ENCODE measurements at regions not wholly inside any gene's neighbourhood (a gene's known extent, or its start where the extent isn't known, plus 50 kb on each side); places are given as distances from the start of the nearest gene placed in this dataset.

DNA sequence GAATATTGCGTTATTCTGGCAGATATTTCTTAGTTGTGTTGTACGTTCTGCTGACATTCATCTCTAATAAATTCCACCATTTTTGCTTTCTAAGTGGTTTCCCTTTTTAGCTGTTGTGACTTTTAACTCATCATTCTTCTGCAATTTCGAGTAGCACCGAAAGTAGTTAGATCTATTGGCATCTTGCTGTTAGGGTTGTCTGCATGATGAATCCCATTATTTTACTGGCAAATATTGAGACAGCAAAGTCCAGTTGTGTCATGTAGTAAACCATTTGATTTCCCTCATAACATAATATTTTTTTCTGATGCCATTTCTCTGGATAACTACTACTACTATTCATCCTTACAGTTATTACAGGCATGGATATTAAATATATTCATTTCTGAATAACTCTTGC lies 143.9 kb downstream of the SLITRK1 start:
- Histone ChIP-seq H2AFZ (ENCODE audit: control insufficient read depth, low read depth, low read length) (no peak overlapping the region), H3K4me3 (no peak overlapping the region), H3K27ac (ENCODE audit: control insufficient read depth, insufficient read depth) (no peak overlapping the region), H4K20me1 (ENCODE audit: control insufficient read depth, insufficient read depth) (no peaks in the 10 kb centered on the region), H3K36me3 (ENCODE audit: control insufficient read depth in 2 of 2, insufficient read depth in 2 of 2, low read length in 1 of 2) (no peaks in the 10 kb centered on the region), H3K4me2 (ENCODE audit: control insufficient read depth, insufficient read depth) (no peak overlapping the region), H3K9me3 (replicated peaks; ENCODE audit: control insufficient read depth, insufficient read depth, low read length) (no peaks in the 10 kb centered on the region), H3K4me1 (ENCODE audit: control insufficient read depth, insufficient read depth, low read length) (no peaks in the 10 kb centered on the region), H3K9ac (ENCODE audit: control insufficient read depth, insufficient read depth, low read length) (no peak overlapping the region), H3K79me2 (ENCODE audit: control insufficient read depth, insufficient read depth, low read length) (no peaks in the 10 kb centered on the region), H3K27me3 (replicated peaks in 1 of 2; ENCODE audit: control insufficient read depth in 2 of 2, insufficient read depth in 2 of 2, low read length in 1 of 2) (no peaks in the 10 kb centered on the region)
- ChIA-PET CTCF (no interaction called here), SMC1A (ENCODE audit: uncharacterized antibody, unreplicated experiment) (no interaction called here), RAD21 (ENCODE audit: unreplicated experiment) (no interaction called here), POLR2A (no interaction called here)
- ATAC-seq (no peak), FAIRE-seq (no peak), DNase-seq (ENCODE audit: low read depth, low spot score) (no peak)
- in situ Hi-C loops (cut with MboI) (no loop called here), intact Hi-C loops (cut with micrococcal nuclease; ENCODE audit: unreplicated experiment) (no loop called here)
- BruUV-seq (replicated peaks): no TSS peak
- 36% methylated on average over 4 of the region's 4 CpGs for WGBS (ENCODE audit: insufficient coverage, insufficient replicate concordance, low lambda C conversion rate, missing lambda C conversion rate)
- TF ChIP-seq FOS (IDR thresholded peaks at IDR 0.05; ENCODE audit: borderline replicate concordance, extremely low read depth, insufficient read length) (no peak), SMAD1 (IDR thresholded peaks at IDR 0.05; ENCODE audit: low read depth, partially characterized antibody) (no peak), MTA3 (IDR thresholded peaks at IDR 0.05; ENCODE audit: borderline replicate concordance, low read length) (no peak), ATF7 (IDR thresholded peaks at IDR 0.05; ENCODE audit: low read depth) (no peak), MEF2A (IDR thresholded peaks at IDR 0.05; ENCODE audit: insufficient read depth, low read depth, low read length) (no peak), ZBED1 (IDR thresholded peaks at IDR 0.05; ENCODE audit: borderline replicate concordance) (no peak), HCFC1 (IDR thresholded peaks at IDR 0.05; ENCODE audit: low read length) (no peak), RFX5 (IDR thresholded peaks at IDR 0.05; ENCODE audit: low read depth, low read length) (no peak), TAF1 (IDR thresholded peaks at IDR 0.05; ENCODE audit: borderline replicate concordance, low read depth, low read length) (no peak)
- TF ChIP-seq, protein P1, sequence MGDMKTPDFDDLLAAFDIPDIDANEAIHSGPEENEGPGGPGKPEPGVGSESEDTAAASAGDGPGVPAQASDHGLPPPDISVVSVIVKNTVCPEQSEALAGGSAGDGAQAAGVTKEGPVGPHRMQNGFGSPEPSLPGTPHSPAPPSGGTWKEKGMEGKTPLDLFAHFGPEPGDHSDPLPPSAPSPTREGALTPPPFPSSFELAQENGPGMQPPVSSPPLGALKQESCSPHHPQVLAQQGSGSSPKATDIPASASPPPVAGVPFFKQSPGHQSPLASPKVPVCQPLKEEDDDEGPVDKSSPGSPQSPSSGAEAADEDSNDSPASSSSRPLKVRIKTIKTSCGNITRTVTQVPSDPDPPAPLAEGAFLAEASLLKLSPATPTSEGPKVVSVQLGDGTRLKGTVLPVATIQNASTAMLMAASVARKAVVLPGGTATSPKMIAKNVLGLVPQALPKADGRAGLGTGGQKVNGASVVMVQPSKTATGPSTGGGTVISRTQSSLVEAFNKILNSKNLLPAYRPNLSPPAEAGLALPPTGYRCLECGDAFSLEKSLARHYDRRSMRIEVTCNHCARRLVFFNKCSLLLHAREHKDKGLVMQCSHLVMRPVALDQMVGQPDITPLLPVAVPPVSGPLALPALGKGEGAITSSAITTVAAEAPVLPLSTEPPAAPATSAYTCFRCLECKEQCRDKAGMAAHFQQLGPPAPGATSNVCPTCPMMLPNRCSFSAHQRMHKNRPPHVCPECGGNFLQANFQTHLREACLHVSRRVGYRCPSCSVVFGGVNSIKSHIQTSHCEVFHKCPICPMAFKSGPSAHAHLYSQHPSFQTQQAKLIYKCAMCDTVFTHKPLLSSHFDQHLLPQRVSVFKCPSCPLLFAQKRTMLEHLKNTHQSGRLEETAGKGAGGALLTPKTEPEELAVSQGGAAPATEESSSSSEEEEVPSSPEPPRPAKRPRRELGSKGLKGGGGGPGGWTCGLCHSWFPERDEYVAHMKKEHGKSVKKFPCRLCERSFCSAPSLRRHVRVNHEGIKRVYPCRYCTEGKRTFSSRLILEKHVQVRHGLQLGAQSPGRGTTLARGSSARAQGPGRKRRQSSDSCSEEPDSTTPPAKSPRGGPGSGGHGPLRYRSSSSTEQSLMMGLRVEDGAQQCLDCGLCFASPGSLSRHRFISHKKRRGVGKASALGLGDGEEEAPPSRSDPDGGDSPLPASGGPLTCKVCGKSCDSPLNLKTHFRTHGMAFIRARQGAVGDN (IDR thresholded peaks at IDR 0.05): no peak
- TF ChIP-seq, protein P2, sequence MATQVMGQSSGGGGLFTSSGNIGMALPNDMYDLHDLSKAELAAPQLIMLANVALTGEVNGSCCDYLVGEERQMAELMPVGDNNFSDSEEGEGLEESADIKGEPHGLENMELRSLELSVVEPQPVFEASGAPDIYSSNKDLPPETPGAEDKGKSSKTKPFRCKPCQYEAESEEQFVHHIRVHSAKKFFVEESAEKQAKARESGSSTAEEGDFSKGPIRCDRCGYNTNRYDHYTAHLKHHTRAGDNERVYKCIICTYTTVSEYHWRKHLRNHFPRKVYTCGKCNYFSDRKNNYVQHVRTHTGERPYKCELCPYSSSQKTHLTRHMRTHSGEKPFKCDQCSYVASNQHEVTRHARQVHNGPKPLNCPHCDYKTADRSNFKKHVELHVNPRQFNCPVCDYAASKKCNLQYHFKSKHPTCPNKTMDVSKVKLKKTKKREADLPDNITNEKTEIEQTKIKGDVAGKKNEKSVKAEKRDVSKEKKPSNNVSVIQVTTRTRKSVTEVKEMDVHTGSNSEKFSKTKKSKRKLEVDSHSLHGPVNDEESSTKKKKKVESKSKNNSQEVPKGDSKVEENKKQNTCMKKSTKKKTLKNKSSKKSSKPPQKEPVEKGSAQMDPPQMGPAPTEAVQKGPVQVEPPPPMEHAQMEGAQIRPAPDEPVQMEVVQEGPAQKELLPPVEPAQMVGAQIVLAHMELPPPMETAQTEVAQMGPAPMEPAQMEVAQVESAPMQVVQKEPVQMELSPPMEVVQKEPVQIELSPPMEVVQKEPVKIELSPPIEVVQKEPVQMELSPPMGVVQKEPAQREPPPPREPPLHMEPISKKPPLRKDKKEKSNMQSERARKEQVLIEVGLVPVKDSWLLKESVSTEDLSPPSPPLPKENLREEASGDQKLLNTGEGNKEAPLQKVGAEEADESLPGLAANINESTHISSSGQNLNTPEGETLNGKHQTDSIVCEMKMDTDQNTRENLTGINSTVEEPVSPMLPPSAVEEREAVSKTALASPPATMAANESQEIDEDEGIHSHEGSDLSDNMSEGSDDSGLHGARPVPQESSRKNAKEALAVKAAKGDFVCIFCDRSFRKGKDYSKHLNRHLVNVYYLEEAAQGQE (IDR thresholded peaks at IDR 0.05; ENCODE audit: low read depth, low read length): no peak
- TF ChIP-seq, protein P3, sequence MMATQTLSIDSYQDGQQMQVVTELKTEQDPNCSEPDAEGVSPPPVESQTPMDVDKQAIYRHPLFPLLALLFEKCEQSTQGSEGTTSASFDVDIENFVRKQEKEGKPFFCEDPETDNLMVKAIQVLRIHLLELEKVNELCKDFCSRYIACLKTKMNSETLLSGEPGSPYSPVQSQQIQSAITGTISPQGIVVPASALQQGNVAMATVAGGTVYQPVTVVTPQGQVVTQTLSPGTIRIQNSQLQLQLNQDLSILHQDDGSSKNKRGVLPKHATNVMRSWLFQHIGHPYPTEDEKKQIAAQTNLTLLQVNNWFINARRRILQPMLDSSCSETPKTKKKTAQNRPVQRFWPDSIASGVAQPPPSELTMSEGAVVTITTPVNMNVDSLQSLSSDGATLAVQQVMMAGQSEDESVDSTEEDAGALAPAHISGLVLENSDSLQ (IDR thresholded peaks at IDR 0.05): no peak
- TF ChIP-seq, protein P4, sequence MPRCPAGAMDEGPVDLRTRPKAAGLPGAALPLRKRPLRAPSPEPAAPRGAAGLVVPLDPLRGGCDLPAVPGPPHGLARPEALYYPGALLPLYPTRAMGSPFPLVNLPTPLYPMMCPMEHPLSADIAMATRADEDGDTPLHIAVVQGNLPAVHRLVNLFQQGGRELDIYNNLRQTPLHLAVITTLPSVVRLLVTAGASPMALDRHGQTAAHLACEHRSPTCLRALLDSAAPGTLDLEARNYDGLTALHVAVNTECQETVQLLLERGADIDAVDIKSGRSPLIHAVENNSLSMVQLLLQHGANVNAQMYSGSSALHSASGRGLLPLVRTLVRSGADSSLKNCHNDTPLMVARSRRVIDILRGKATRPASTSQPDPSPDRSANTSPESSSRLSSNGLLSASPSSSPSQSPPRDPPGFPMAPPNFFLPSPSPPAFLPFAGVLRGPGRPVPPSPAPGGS (IDR thresholded peaks at IDR 0.05; ENCODE audit: borderline replicate concordance, insufficient read depth, low read depth, low read length, poor library complexity, severe bottlenecking): no peak

Measured in GM12878 (cell line).